CD14-positive monocyte (primary cell): ENCODE measurements at regions not wholly inside any gene's neighbourhood (a gene's known extent, or its start where the extent isn't known, plus 50 kb on each side); places are given as distances from the start of the nearest gene placed in this dataset.

Source experiments
- DNase-seq, 3 donors: peaks; one replicate each; pipeline ENCODE4 v3.0.0-alpha.2; 2011 to 2022
- H2AFZ ChIP-seq: 2 replicates; pipeline ENCODE4 v1.6.0; 2012; ENCODE audit warnings: mild to moderate bottlenecking, low read depth, low read length, inconsistent platforms; ENCODE audit not compliant: insufficient read depth, poor library complexity, severe bottlenecking
- H3K27ac ChIP-seq, 2 donors: 1 replicate in 1 of 2; 2 replicates in 1 of 2; pipeline ENCODE4 v1.5.1; 2012 to 2013; ENCODE audit warnings: low read length in 2 of 2, control low read depth in 1 of 2, inconsistent platforms in 1 of 2, low read depth in 1 of 2, mild to moderate bottlenecking in 1 of 2
- H3K27me3 ChIP-seq, 2 donors: one replicate each; pipeline versions ENCODE4 v1.6.0 to v1.6.1; 2011 to 2013; ENCODE audit warnings: low read length in 2 of 2; ENCODE audit not compliant: control insufficient read depth in 2 of 2, insufficient read depth in 2 of 2
- H3K36me3 ChIP-seq, 2 donors: replicated peaks in 1 of 2; 1 replicate in 1 of 2; 2 replicates in 1 of 2; pipeline versions ENCODE4 v1.5.1 to v1.6.1; 2012 to 2013; ENCODE audit warnings: low read length in 2 of 2, control low read depth in 1 of 2, inconsistent platforms in 1 of 2, mild to moderate bottlenecking in 1 of 2; ENCODE audit not compliant: insufficient read depth in 2 of 2, control insufficient read depth in 1 of 2
- H3K4me1 ChIP-seq, 2 donors: 1 replicate in 1 of 2; 2 replicates in 1 of 2; pipeline versions ENCODE4 v1.5.1 to v1.6.1; 2012 to 2013; ENCODE audit warnings: low read length in 2 of 2, control low read depth in 1 of 2, inconsistent platforms in 1 of 2, mild to moderate bottlenecking in 1 of 2, moderate library complexity in 1 of 2; ENCODE audit not compliant: insufficient read depth in 2 of 2, control insufficient read depth in 1 of 2
- H3K4me2 ChIP-seq: replicated peaks from 2 replicates; pipeline ENCODE3; 2012; ENCODE audit warnings: low read length, moderate library complexity, mild to moderate bottlenecking; ENCODE audit not compliant: poor library complexity, severe bottlenecking; ENCODE audit errors: extremely low read depth
- H3K4me3 ChIP-seq, 3 experiments: fragments of 200-600 bp in 1 of 3; sonication (generic) in 1 of 3; replicated peaks in 1 of 3; 1 replicate in 2 of 3; 2 replicates in 1 of 3; pipeline ENCODE4 v1.5.1; 2011 to 2013; ENCODE audit warnings: low read length in 3 of 3, mild to moderate bottlenecking in 3 of 3, control low read depth in 2 of 3, low read depth in 2 of 3, inconsistent platforms in 1 of 3, moderate library complexity in 1 of 3
- H3K79me2 ChIP-seq: 2 replicates; pipeline ENCODE4 v1.6.0; 2012; ENCODE audit warnings: mild to moderate bottlenecking, control low read depth, inconsistent platforms, low read length, moderate library complexity; ENCODE audit not compliant: insufficient read depth
- H3K9ac ChIP-seq: 2 replicates; pipeline ENCODE4 v1.6.0; 2017; ENCODE audit warnings: low read length, mild to moderate bottlenecking; ENCODE audit not compliant: insufficient read depth, poor library complexity, severe bottlenecking
- H3K9me3 ChIP-seq, 2 donors: replicated peaks in 1 of 2; 1 replicate in 1 of 2; 2 replicates in 1 of 2; pipeline versions ENCODE4 v1.5.1 to v1.6.1; 2012 to 2013; ENCODE audit warnings: low read length in 2 of 2, control low read depth in 1 of 2; ENCODE audit not compliant: control insufficient read depth in 1 of 2, insufficient read depth in 1 of 2
- H4K20me1 ChIP-seq: 2 replicates; pipeline ENCODE4 v1.6.0; 2012; ENCODE audit warnings: mild to moderate bottlenecking, low read length, control low read depth, moderate library complexity; ENCODE audit not compliant: insufficient read depth
- H3K27ac Mint-ChIP-seq, 7 donors: one replicate each; pipeline ENCODE4 v1.8.0; 2020; ENCODE audit warnings: mild to moderate bottlenecking in 7 of 7, mixed read lengths in 7 of 7, moderate library complexity in 6 of 7, inconsistent platforms in 2 of 7
- H3K27me3 Mint-ChIP-seq, 3 donors: one replicate each; pipeline ENCODE4 v1.8.0; 2021 to 2022; ENCODE audit warnings: low read depth in 3 of 3, mild to moderate bottlenecking in 3 of 3, mixed read lengths in 3 of 3, moderate library complexity in 3 of 3, inconsistent platforms in 1 of 3
- H3K36me3 Mint-ChIP-seq, 2 donors: one replicate each; pipeline ENCODE4 v1.8.0; 2020; ENCODE audit warnings: mixed read lengths in 2 of 2, inconsistent platforms in 1 of 2, mild to moderate bottlenecking in 1 of 2
- H3K4me1 Mint-ChIP-seq: one replicate; pipeline ENCODE4 v1.8.0; 2020; ENCODE audit warnings: mild to moderate bottlenecking, mixed read lengths
- H3K4me3 Mint-ChIP-seq, 2 donors: one replicate each; pipeline ENCODE4 v1.8.0; 2020; ENCODE audit warnings: mild to moderate bottlenecking in 2 of 2, mixed read lengths in 2 of 2, moderate library complexity in 1 of 2
- H3K9me3 Mint-ChIP-seq, 7 donors: one replicate each; pipeline ENCODE4 v1.8.0; 2020 to 2022; ENCODE audit warnings: mixed read lengths in 7 of 7, mild to moderate bottlenecking in 6 of 7, moderate library complexity in 6 of 7, inconsistent platforms in 2 of 7
- CTCF ChIP-seq: fragments of 200-600 bp; IDR thresholded peaks from one replicate; pipeline ENCODE4 v1.8.0; 2022; ENCODE audit warnings: antibody characterized with exemption, mild to moderate bottlenecking
- WGBS: methylation state at CpG from one replicate; pipeline ENCODE4 v1.1.5; 2013; ENCODE audit warnings: missing lambda C conversion rate; ENCODE audit not compliant: insufficient coverage; 5-methylcytosine and 5-hydroxymethylcytosine counted together
- intact Hi-C, 2 donors: fragments of 100-400 bp; cut with micrococcal nuclease; formaldehyde crosslinking; loops; one replicate each; pipeline versions ENCODE4 v1.15.0 to v1.15.1; 2023

GRCh38 chr13:55761986-55762385, 1378.7 kb upstream of the PRR20A start:
- Histone ChIP-seq H3K4me1 (no peaks in the 10 kb centered on the region), H2AFZ (no peak overlapping the region), H3K9ac (no peak overlapping the region), H3K79me2 (no peaks in the 10 kb centered on the region), H3K27ac (no peak overlapping the region), H3K4me3 (no peak overlapping the region), H3K27me3 (no peaks in the 10 kb centered on the region), H4K20me1 (no peaks in the 10 kb centered on the region), H3K36me3 (no peaks in the 10 kb centered on the region), H3K9me3 (no peaks in the 10 kb centered on the region), H3K4me2 (no peak overlapping the region)
- no peak overlapping the region for H3K27ac Mint-ChIP-seq
- no peaks in the 10 kb centered on the region for H3K27me3 Mint-ChIP-seq
- no peak overlapping the region for H3K4me3 Mint-ChIP-seq
- DNase-seq: no peak
- no peaks in the 10 kb centered on the region for H3K4me1 Mint-ChIP-seq
- intact Hi-C loops: no loop called here
- no peaks in the 10 kb centered on the region for H3K36me3 Mint-ChIP-seq
- WGBS: 90% methylated on average over 2 of the region's 3 CpGs
- no peak for TF ChIP-seq CTCF
- H3K9me3 Mint-ChIP-seq: peaks cover 0 to 1% (median 0%) of the 10 kb centered on the region in 7 donors

- no peaks in the 10 kb centered on the region for H3K9me3 ChIP-seq
Measured at GRCh38 chr13:55777612-55778011, 1363.1 kb upstream of the PRR20A start.

More at GRCh38 chr13:55777612-55778011, 1363.1 kb upstream of the PRR20A start:
- Histone ChIP-seq H3K36me3 (no peaks in the 10 kb centered on the region), H3K4me2 (no peak overlapping the region), H3K27ac (no peak overlapping the region), H2AFZ (no peak overlapping the region), H3K79me2 (no peaks in the 10 kb centered on the region), H3K9ac (no peak overlapping the region), H4K20me1 (no peaks in the 10 kb centered on the region), H3K4me3 (no peak overlapping the region), H3K4me1 (no peaks in the 10 kb centered on the region), H3K27me3 (no peaks in the 10 kb centered on the region)
- peaks cover 0 to 1% (median 1%) of the 10 kb centered on the region in 3 donors for H3K27me3 Mint-ChIP-seq
- TF ChIP-seq CTCF: no peak
- intact Hi-C loops: no loop called here
- H3K36me3 Mint-ChIP-seq: no peaks in the 10 kb centered on the region
- no peak for DNase-seq
- H3K9me3 Mint-ChIP-seq: peaks cover 0 to 9% (median 2%) of the 10 kb centered on the region in 7 donors
- WGBS: 68% methylated on average over 2 of the region's 2 CpGs
- H3K27ac Mint-ChIP-seq: no peak overlapping the region
- no peak overlapping the region for H3K4me3 Mint-ChIP-seq
- no peaks in the 10 kb centered on the region for H3K4me1 Mint-ChIP-seq
